H9 (cell line): ENCODE measurements at regions not wholly inside any gene's neighbourhood (a gene's known extent, or its start where the extent isn't known, plus 50 kb on each side); places are given as distances from the start of the nearest gene placed in this dataset.

Source experiments
- DNase-seq: peaks from one replicate; pipeline ENCODE4 v3.0.0-alpha.2; 2017
- H2AFZ ChIP-seq: one replicate; pipeline ENCODE4 v1.6.1; 2013; ENCODE audit warnings: mild to moderate bottlenecking, low read length, control low read depth, moderate library complexity
- H2AK5ac ChIP-seq: 2 replicates; pipeline ENCODE4 v1.6.1; 2013; ENCODE audit warnings: low read length, control low read depth, mixed read lengths; ENCODE audit not compliant: insufficient read length
- H2BK120ac ChIP-seq: one replicate; pipeline ENCODE4 v1.6.1; 2013; ENCODE audit warnings: low read depth, mild to moderate bottlenecking, low read length, control low read depth, inconsistent platforms; ENCODE audit not compliant: poor library complexity, severe bottlenecking
- H2BK12ac ChIP-seq: 2 replicates; pipeline ENCODE4 v1.6.1; 2013; ENCODE audit warnings: low read length, control low read depth, mixed read lengths, low read depth; ENCODE audit not compliant: insufficient read length
- H2BK15ac ChIP-seq: 2 replicates; pipeline ENCODE4 v1.6.1; 2013; ENCODE audit warnings: low read depth, low read length, control low read depth
- H2BK20ac ChIP-seq: one replicate; pipeline ENCODE4 v1.6.1; 2013; ENCODE audit warnings: low read depth, mild to moderate bottlenecking, low read length, control low read depth, inconsistent platforms; ENCODE audit not compliant: poor library complexity, severe bottlenecking
- H2BK5ac ChIP-seq: 2 replicates; pipeline ENCODE4 v1.6.1; 2013; ENCODE audit warnings: low read length, control low read depth, mixed read lengths; ENCODE audit not compliant: insufficient read length
- H3K14ac ChIP-seq: 2 replicates; pipeline ENCODE4 v1.6.1; 2013; ENCODE audit warnings: low read length, control low read depth; ENCODE audit not compliant: insufficient read depth
- H3K18ac ChIP-seq: 2 replicates; pipeline ENCODE4 v1.6.1; 2013; ENCODE audit warnings: low read depth, mild to moderate bottlenecking, mixed read lengths, low read length, control low read depth; ENCODE audit not compliant: insufficient read length
- H3K23ac ChIP-seq: 2 replicates; pipeline ENCODE4 v1.6.1; 2013; ENCODE audit warnings: low read length, control low read depth, mixed read lengths, low read depth; ENCODE audit not compliant: insufficient read length
- H3K23me2 ChIP-seq: 2 replicates; pipeline ENCODE4 v1.6.1; 2013; ENCODE audit warnings: low read depth, mild to moderate bottlenecking, mixed read lengths, low read length, control low read depth; ENCODE audit not compliant: insufficient read length, poor library complexity, severe bottlenecking
- H3K27ac ChIP-seq: 2 replicates; pipeline ENCODE4 v1.5.1; 2013; ENCODE audit warnings: low read length, control low read depth, mixed read lengths, low read depth; ENCODE audit not compliant: insufficient read length
- H3K27me3 ChIP-seq: 2 replicates; pipeline ENCODE4 v1.6.1; 2013; ENCODE audit warnings: low read length, control low read depth, inconsistent platforms; ENCODE audit not compliant: insufficient read depth
- H3K4ac ChIP-seq: 2 replicates; pipeline ENCODE4 v1.6.1; 2013; ENCODE audit warnings: low read depth, mild to moderate bottlenecking, control low read depth, inconsistent platforms, low read length, moderate library complexity
- H3K4me1 ChIP-seq: 2 replicates; pipeline ENCODE4 v1.6.1; 2013; ENCODE audit warnings: low read length, control low read depth, inconsistent platforms; ENCODE audit not compliant: insufficient read depth
- H3K4me2 ChIP-seq: 2 replicates; pipeline ENCODE4 v1.6.1; 2013; ENCODE audit warnings: low read length, control low read depth, mixed read lengths; ENCODE audit not compliant: insufficient read length, insufficient read depth
- H3K56ac ChIP-seq: 2 replicates; pipeline ENCODE4 v1.6.1; 2013; ENCODE audit warnings: low read depth, mild to moderate bottlenecking, mixed read lengths, low read length, control low read depth; ENCODE audit not compliant: insufficient read length
- H3K79me1 ChIP-seq: 2 replicates; pipeline ENCODE4 v1.6.1; 2013; ENCODE audit warnings: low read depth, mild to moderate bottlenecking, moderate library complexity, low read length, control low read depth, inconsistent platforms; ENCODE audit not compliant: insufficient read depth, poor library complexity, severe bottlenecking
- H3K79me2 ChIP-seq: 2 replicates; pipeline ENCODE4 v1.6.1; 2013; ENCODE audit warnings: low read length, control low read depth, inconsistent platforms; ENCODE audit not compliant: insufficient read depth
- H3K9ac ChIP-seq: 2 replicates; pipeline ENCODE4 v1.6.1; 2013; ENCODE audit warnings: low read length, control low read depth, mixed read lengths; ENCODE audit not compliant: insufficient read length; ENCODE audit errors: extremely low read depth
- H3K9me3 ChIP-seq: one replicate; pipeline ENCODE4 v1.6.1; 2013; ENCODE audit warnings: low read depth, low read length, inconsistent platforms; ENCODE audit not compliant: control insufficient read depth
- H3T11ph ChIP-seq: one replicate; pipeline ENCODE4 v1.6.1; 2013; ENCODE audit warnings: mild to moderate bottlenecking, low read length, control low read depth, inconsistent platforms
- H4K20me1 ChIP-seq: one replicate; pipeline ENCODE4 v1.6.1; 2013; ENCODE audit not compliant: control insufficient read depth, insufficient read length, insufficient read depth
- H4K5ac ChIP-seq: 2 replicates; pipeline ENCODE4 v1.6.1; 2013; ENCODE audit warnings: low read depth, mild to moderate bottlenecking, mixed read lengths, low read length, control low read depth; ENCODE audit not compliant: insufficient read length
- H4K8ac ChIP-seq: replicated peaks from 2 replicates; pipeline ENCODE4 v1.6.1; 2013; ENCODE audit warnings: low read length, control low read depth, mixed read lengths, low read depth; ENCODE audit not compliant: insufficient read length
- H4K91ac ChIP-seq: 2 replicates; pipeline ENCODE4 v1.6.1; 2013; ENCODE audit warnings: low read depth, mild to moderate bottlenecking, moderate library complexity, mixed read lengths, low read length, control low read depth; ENCODE audit not compliant: insufficient read length
- H3K27ac Mint-ChIP-seq, 3 experiments: 2 replicates in 2 of 3; 3 replicates in 1 of 3; pipeline ENCODE4 v1.8.0; 2020 to 2021; ENCODE audit warnings: mixed read lengths in 3 of 3, mild to moderate bottlenecking in 1 of 3, moderate library complexity in 1 of 3
- H3K27me3 Mint-ChIP-seq: 2 replicates; pipeline ENCODE4 v1.8.0; 2021; ENCODE audit warnings: low read depth, mild to moderate bottlenecking, moderate library complexity, mixed read lengths
- H3K36me3 Mint-ChIP-seq, 3 experiments: 2 replicates in 2 of 3; 3 replicates in 1 of 3; pipeline ENCODE4 v1.8.0; 2020 to 2021; ENCODE audit warnings: low read depth in 3 of 3, mixed read lengths in 3 of 3; ENCODE audit not compliant: insufficient read depth in 1 of 3
- H3K4me1 Mint-ChIP-seq, 2 experiments: 2 replicates each; pipeline ENCODE4 v1.8.0; 2020; ENCODE audit warnings: mixed read lengths in 2 of 2
- H3K4me3 Mint-ChIP-seq, 2 experiments: 2 replicates in 1 of 2; 3 replicates in 1 of 2; pipeline ENCODE4 v1.8.0; 2020 to 2021; ENCODE audit warnings: mild to moderate bottlenecking in 2 of 2, mixed read lengths in 2 of 2, moderate library complexity in 1 of 2
- H3K9me3 Mint-ChIP-seq, 2 experiments: 2 replicates in 1 of 2; 3 replicates in 1 of 2; pipeline ENCODE4 v1.8.0; 2020; ENCODE audit warnings: mild to moderate bottlenecking in 2 of 2, mixed read lengths in 2 of 2, moderate library complexity in 1 of 2
- CTCF ChIP-seq: fragments of 200-600 bp; sonication (generic); conservative IDR thresholded peaks from 3 replicates; pipeline ENCODE4 v1.8.0; 2021; ENCODE audit warnings: antibody characterized with exemption, mild to moderate bottlenecking
- WGBS: extraction: QIAGEN DNeasy Blood & Tissue Kit; methylation state at CpG from one replicate; pipeline ENCODE4 v1.1.7; 2013; ENCODE audit warnings: missing lambda C conversion rate, low lambda C conversion rate, mixed read lengths; ENCODE audit not compliant: insufficient read length; ENCODE audit errors: extremely low coverage; 5-methylcytosine and 5-hydroxymethylcytosine counted together

DNA sequence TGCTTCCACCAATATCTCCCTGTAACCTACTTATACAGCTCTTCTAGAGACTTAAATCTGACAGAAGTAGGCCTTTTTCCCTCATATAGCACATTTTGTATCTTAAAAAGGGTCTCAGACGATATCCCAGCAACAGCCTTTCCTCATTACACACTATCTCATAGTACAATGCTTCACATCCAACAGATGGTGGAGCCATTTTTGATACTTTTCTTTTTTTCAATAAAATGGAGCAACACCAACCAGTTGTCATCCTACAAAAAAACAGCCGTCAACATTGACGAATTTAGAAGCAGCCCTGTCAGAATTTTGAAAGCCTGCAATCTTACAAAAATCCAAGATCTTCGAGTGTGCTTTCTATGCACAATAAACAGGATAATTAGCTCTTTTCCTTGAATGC is 145.9 kb upstream of the NEBL start:
- Histone ChIP-seq H3K4me1 (no peaks in the 10 kb centered on the region), H2BK12ac (no peak overlapping the region), H3K23ac (no peak overlapping the region), H3K27me3 (no peaks in the 10 kb centered on the region), H3K14ac (no peak overlapping the region), H2BK5ac (no peak overlapping the region), H2AFZ (no peak overlapping the region), H3K4ac (no peak overlapping the region), H3T11ph (no peak overlapping the region), H4K5ac (no peak overlapping the region), H3K9me3 (no peaks in the 10 kb centered on the region), H4K8ac (no peak overlapping the region), H3K56ac (no peak overlapping the region), H2BK120ac (no peak overlapping the region), H3K27ac (no peak overlapping the region), H3K4me2 (no peak overlapping the region), H3K79me2 (no peaks in the 10 kb centered on the region), H3K9ac (no peak overlapping the region), H3K18ac (no peak overlapping the region), H4K91ac (no peak overlapping the region), H2AK5ac (no peak overlapping the region), H3K79me1 (no peaks in the 10 kb centered on the region), H2BK20ac (no peak overlapping the region), H2BK15ac (no peak overlapping the region), H4K20me1 (no peaks in the 10 kb centered on the region), H3K23me2 (no peaks in the 10 kb centered on the region)
- TF ChIP-seq CTCF = no peak; the same call in 2 of the 3 replicates
- H3K36me3 Mint-ChIP-seq = peaks cover 0 to 2% (median 2%) of the 10 kb centered on the region in 3 experiments; a peak in 2 of 7 replicates
- peak overlapping the region in 1 of 3 experiments; percentile 38; a peak in 1 of 7 replicates for H3K27ac Mint-ChIP-seq
- DNase-seq = no peak
- no CpG with 5 or more reads among the region's 4 CpGs for WGBS
- H3K4me1 Mint-ChIP-seq = peaks cover 9% of the 10 kb centered on the region in 2 experiments
- no peaks in the 10 kb centered on the region for H3K27me3 Mint-ChIP-seq
- H3K9me3 Mint-ChIP-seq = no peaks in the 10 kb centered on the region; a peak in 1 of 5 replicates
- H3K4me3 Mint-ChIP-seq = no peak overlapping the region
